Putamen (tissue), 1 donor: ENCODE measurements at regions not wholly inside any gene's neighbourhood (a gene's known extent, or its start where the extent isn't known, plus 50 kb on each side); places are given as distances from the start of the nearest gene placed in this dataset.
"Not testable (repeated sequence)": the region's sequence is repeated elsewhere in the genome, so short reads cannot be mapped to it uniquely, and the experiment has no call there.

Experiments used
- DNase-seq: peaks from one replicate; pipeline ENCODE4 v3.0.0-alpha.2; 2016; ENCODE audit warnings: low spot score

GRCh38 chr10:113470372-113471240 lies 82.2 kb upstream of the HABP2 start:
- DNase-seq: no peak

GRCh38 chr10:113471241-113471996 lies 81.4 kb upstream of the HABP2 start:
- DNase-seq: no peak

GRCh38 chr10:113473011-113473410 lies 79.8 kb upstream of the HABP2 start:
- DNase-seq: no peak

GRCh38 chr10:113473851-113474250 lies 79.0 kb upstream of the HABP2 start:
- no peak for DNase-seq

- DNase-seq: no peak
These were observed 78.1 kb upstream of the HABP2 start for GRCh38 chr10:113474752-113475151.

GRCh38 chr10:113475381-113475807 lies 77.5 kb upstream of the HABP2 start:
- no peak for DNase-seq

- DNase-seq: no peak
These were observed 76.7 kb upstream of the HABP2 start for GRCh38 chr10:113476191-113476590.

- no peak for DNase-seq
These were observed 76.2 kb upstream of the HABP2 start for GRCh38 chr10:113476673-113477072.

- no peak for DNase-seq
These were observed 75.4 kb upstream of the HABP2 start for GRCh38 chr10:113477451-113477850.

- DNase-seq: no peak
These were observed 73.3 kb upstream of the HABP2 start for GRCh38 chr10:113479346-113480080.

- DNase-seq: no peak
These were observed 72.8 kb upstream of the HABP2 start for GRCh38 chr10:113480081-113480360.

- DNase-seq: no peak
These were observed 71.9 kb upstream of the HABP2 start for GRCh38 chr10:113480851-113481502.

GRCh38 chr10:113484487-113484886 lies 68.4 kb upstream of the HABP2 start:
- DNase-seq: no peak

GRCh38 chr10:113485736-113486135 lies 67.1 kb upstream of the HABP2 start:
- DNase-seq: no peak

- no peak for DNase-seq
These were observed 66.3 kb upstream of the HABP2 start for GRCh38 chr10:113486531-113486930.

GRCh38 chr10:113487154-113487553 lies 65.7 kb upstream of the HABP2 start:
- DNase-seq: no peak

- DNase-seq: no peak
These were observed 64.7 kb upstream of the HABP2 start for GRCh38 chr10:113488186-113488585.

- DNase-seq: not testable (repeated sequence)
These were observed 63.3 kb upstream of the HABP2 start for GRCh38 chr10:113489522-113489921.

GRCh38 chr10:113491967-113492565 lies 60.8 kb upstream of the HABP2 start:
- DNase-seq: no peak

- no peak for DNase-seq
These were observed 59.7 kb upstream of the HABP2 start for GRCh38 chr10:113493195-113493594.

GRCh38 chr10:113493882-113494301 lies 59.0 kb upstream of the HABP2 start:
- DNase-seq: no peak

GRCh38 chr10:113494761-113495160 lies 58.1 kb upstream of the HABP2 start:
- DNase-seq: peak; percentile 18
